HL-60 (cell line): ENCODE measurements at regions not wholly inside any gene's neighbourhood (a gene's known extent, or its start where the extent isn't known, plus 50 kb on each side); places are given as distances from the start of the nearest gene placed in this dataset.

Experiments
- POLR2AphosphoS5 ChIP-seq: IDR thresholded peaks from 2 replicates; pipeline ENCODE4 v1.6.1; 2012; ENCODE audit warnings: low read depth
- TF ChIP-seq, protein P1 (sequence below): IDR thresholded peaks from one replicate; pipeline ENCODE4 v1.5.1; 2011; ENCODE audit warnings: low read length, control low read depth, inconsistent platforms; ENCODE audit not compliant: insufficient read depth

DNA sequence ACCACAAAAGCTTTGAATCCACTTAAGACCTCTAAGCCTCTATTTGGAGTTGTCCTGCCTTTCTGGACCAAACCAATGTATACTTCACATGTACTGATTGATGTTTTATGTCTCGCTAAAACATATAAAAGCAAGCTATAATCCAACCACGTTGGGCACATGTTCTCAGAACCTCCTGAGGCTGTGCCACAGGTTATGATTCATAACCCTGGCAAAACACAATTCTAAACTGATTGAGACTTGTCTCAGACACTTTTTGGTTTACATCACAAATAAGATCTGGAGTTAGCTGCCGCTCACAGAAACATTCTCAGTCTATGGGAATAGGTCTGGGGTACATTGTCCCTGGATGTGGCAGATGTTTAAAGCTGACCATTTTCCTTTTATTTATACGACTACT lies 53.4 kb upstream of the EPHA6 start:
- TF ChIP-seq, protein P1, sequence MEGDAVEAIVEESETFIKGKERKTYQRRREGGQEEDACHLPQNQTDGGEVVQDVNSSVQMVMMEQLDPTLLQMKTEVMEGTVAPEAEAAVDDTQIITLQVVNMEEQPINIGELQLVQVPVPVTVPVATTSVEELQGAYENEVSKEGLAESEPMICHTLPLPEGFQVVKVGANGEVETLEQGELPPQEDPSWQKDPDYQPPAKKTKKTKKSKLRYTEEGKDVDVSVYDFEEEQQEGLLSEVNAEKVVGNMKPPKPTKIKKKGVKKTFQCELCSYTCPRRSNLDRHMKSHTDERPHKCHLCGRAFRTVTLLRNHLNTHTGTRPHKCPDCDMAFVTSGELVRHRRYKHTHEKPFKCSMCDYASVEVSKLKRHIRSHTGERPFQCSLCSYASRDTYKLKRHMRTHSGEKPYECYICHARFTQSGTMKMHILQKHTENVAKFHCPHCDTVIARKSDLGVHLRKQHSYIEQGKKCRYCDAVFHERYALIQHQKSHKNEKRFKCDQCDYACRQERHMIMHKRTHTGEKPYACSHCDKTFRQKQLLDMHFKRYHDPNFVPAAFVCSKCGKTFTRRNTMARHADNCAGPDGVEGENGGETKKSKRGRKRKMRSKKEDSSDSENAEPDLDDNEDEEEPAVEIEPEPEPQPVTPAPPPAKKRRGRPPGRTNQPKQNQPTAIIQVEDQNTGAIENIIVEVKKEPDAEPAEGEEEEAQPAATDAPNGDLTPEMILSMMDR: no peak
- no peak for TF ChIP-seq POLR2AphosphoS5
